WTC11 (cell line): ENCODE measurements at regions not wholly inside any gene's neighbourhood (a gene's known extent, or its start where the extent isn't known, plus 50 kb on each side); places are given as distances from the start of the nearest gene placed in this dataset.

ENCODE experiments used
- ATAC-seq: fragments of 200-7000 bp; cut with Tn5 transposase; 2 replicates; pipeline ENCODE4 v1.10.0; 2021; ENCODE audit warnings: mild to moderate bottlenecking, moderate library complexity
- CTCF ChIA-PET: fragments of 300-600 bp; sonication (Branson Sonifier 250); formaldehyde crosslinking; loops from one replicate; lab custom pipeline; 2021; ENCODE audit warnings: antibody characterized with exemption; lab: Charles Lee
- POLR2A ChIA-PET: fragments of 350-600 bp; sonication (Branson Sonifier 250); formaldehyde crosslinking; loops from one replicate; lab custom pipeline; 2021; ENCODE audit warnings: antibody characterized with exemption; lab: Charles Lee
- DNase-seq: peaks from one replicate; pipeline ENCODE4 v3.0.0; 2021; ENCODE audit warnings: low spot score
- H3K27ac Mint-ChIP-seq: 2 replicates; pipeline ENCODE4 v1.8.0; 2021; ENCODE audit warnings: mixed read lengths
- H3K27me3 Mint-ChIP-seq: 2 replicates; pipeline ENCODE4 v1.8.0; 2021; ENCODE audit warnings: low read depth, mild to moderate bottlenecking, moderate library complexity, mixed read lengths
- H3K36me3 Mint-ChIP-seq: 2 replicates; pipeline ENCODE4 v1.8.0; 2021; ENCODE audit warnings: mixed read lengths
- H3K4me1 Mint-ChIP-seq: 2 replicates; pipeline ENCODE4 v1.8.0; 2022; ENCODE audit warnings: mixed read lengths
- H3K4me3 Mint-ChIP-seq: 2 replicates; pipeline ENCODE4 v1.8.0; 2021; ENCODE audit warnings: mild to moderate bottlenecking, moderate library complexity, mixed read lengths
- H3K9me3 Mint-ChIP-seq: 2 replicates; pipeline ENCODE4 v1.8.0; 2021; ENCODE audit warnings: mixed read lengths
- ARID4B ChIP-seq: sonication (generic); formaldehyde crosslinking; IDR thresholded peaks from 2 replicates; pipeline ENCODE4 v1.8.0; 2023; ENCODE audit warnings: missing genetic modification reagents, mild to moderate bottlenecking, borderline replicate concordance
- CBFB ChIP-seq: sonication (generic); formaldehyde crosslinking; IDR thresholded peaks from 2 replicates; pipeline ENCODE4 v1.8.1; 2022; ENCODE audit warnings: mild to moderate bottlenecking, low read depth, missing genetic modification reagents
- CREM ChIP-seq: sonication (generic); formaldehyde crosslinking; IDR thresholded peaks from 2 replicates; pipeline ENCODE4 v1.8.1; 2022; ENCODE audit warnings: mild to moderate bottlenecking, missing genetic modification reagents, moderate library complexity
- E2F1 ChIP-seq: sonication (generic); formaldehyde crosslinking; IDR thresholded peaks from 2 replicates; pipeline ENCODE4 v1.8.0; 2022; ENCODE audit warnings: mild to moderate bottlenecking, missing genetic modification reagents
- E2F4 ChIP-seq: sonication (generic); formaldehyde crosslinking; IDR thresholded peaks from 2 replicates; pipeline ENCODE4 v1.8.1; 2022; ENCODE audit warnings: low read depth, mild to moderate bottlenecking, moderate library complexity, missing genetic modification reagents, borderline replicate concordance
- IRF2 ChIP-seq: sonication (generic); formaldehyde crosslinking; IDR thresholded peaks from 2 replicates; pipeline ENCODE4 v1.8.0; 2022; ENCODE audit warnings: low read depth, missing genetic modification reagents, borderline replicate concordance
- KAT7 ChIP-seq: sonication (generic); formaldehyde crosslinking; IDR thresholded peaks from 2 replicates; pipeline ENCODE4 v1.8.1; 2023; ENCODE audit warnings: missing genetic modification reagents, mild to moderate bottlenecking, borderline replicate concordance
- MXD4 ChIP-seq: fragments of 250-450 bp; sonication (Bioruptor Pico); IDR thresholded peaks from 2 replicates; pipeline ENCODE4 v1.8.0; 2021; ENCODE audit warnings: mild to moderate bottlenecking, moderate library complexity, borderline replicate concordance
- MYBL2 ChIP-seq: sonication (generic); formaldehyde crosslinking; IDR thresholded peaks from 2 replicates; pipeline ENCODE4 v1.8.1; 2023; ENCODE audit warnings: mild to moderate bottlenecking, moderate library complexity, missing genetic modification reagents
- NFE2L1 ChIP-seq: sonication (generic); formaldehyde crosslinking; IDR thresholded peaks from 2 replicates; pipeline ENCODE4 v1.8.1; 2023; ENCODE audit warnings: missing genetic modification reagents
- NR1H2 ChIP-seq: sonication (generic); formaldehyde crosslinking; IDR thresholded peaks from 2 replicates; pipeline ENCODE4 v1.9.0; 2021; ENCODE audit warnings: mild to moderate bottlenecking, moderate library complexity, missing genetic modification reagents
- NR2C2 ChIP-seq: sonication (generic); formaldehyde crosslinking; IDR thresholded peaks from 2 replicates; pipeline ENCODE4 v1.8.0; 2022; ENCODE audit warnings: mild to moderate bottlenecking, missing genetic modification reagents
- SMAD4 ChIP-seq: sonication (generic); formaldehyde crosslinking; IDR thresholded peaks from 2 replicates; pipeline ENCODE4 v1.8.0; 2022; ENCODE audit warnings: mild to moderate bottlenecking, missing genetic modification reagents
- SOX15 ChIP-seq: fragments of 250-450 bp; sonication (Bioruptor Pico); IDR thresholded peaks from 2 replicates; pipeline ENCODE4 v1.9.0; 2021; ENCODE audit warnings: mild to moderate bottlenecking
- STAT6 ChIP-seq: sonication (generic); formaldehyde crosslinking; conservative IDR thresholded peaks from 2 replicates; pipeline ENCODE4 v1.8.1; 2023; ENCODE audit warnings: mild to moderate bottlenecking, low read depth, missing genetic modification reagents, moderate library complexity
- TCF7 ChIP-seq: sonication (generic); formaldehyde crosslinking; IDR thresholded peaks from 2 replicates; pipeline ENCODE4 v1.8.0; 2022; ENCODE audit warnings: mild to moderate bottlenecking, low read depth, missing genetic modification reagents, moderate library complexity
- TEAD1 ChIP-seq: sonication (generic); formaldehyde crosslinking; IDR thresholded peaks from 2 replicates; pipeline ENCODE4 v1.8.0; 2022; ENCODE audit warnings: mild to moderate bottlenecking, missing genetic modification reagents
- TEAD4 ChIP-seq: sonication (generic); formaldehyde crosslinking; IDR thresholded peaks from 2 replicates; pipeline ENCODE4 v1.8.0; 2022; ENCODE audit warnings: mild to moderate bottlenecking, missing genetic modification reagents
- TP53 ChIP-seq: sonication (generic); formaldehyde crosslinking; IDR thresholded peaks from 2 replicates; pipeline ENCODE4 v1.8.1; 2023; ENCODE audit warnings: mild to moderate bottlenecking, missing genetic modification reagents
- ZNF396 ChIP-seq: fragments of 250-450 bp; sonication (Bioruptor Pico); IDR thresholded peaks from 2 replicates; pipeline ENCODE4 v1.8.0; 2021; ENCODE audit warnings: mild to moderate bottlenecking, moderate library complexity, borderline replicate concordance
- ZNF416 ChIP-seq: fragments of 250-450 bp; sonication (Bioruptor Pico); IDR thresholded peaks from 2 replicates; pipeline ENCODE4 v1.9.0; 2021; ENCODE audit warnings: mild to moderate bottlenecking, inconsistent platforms
- ZSCAN18 ChIP-seq: fragments of 250-450 bp; sonication (Bioruptor Pico); IDR thresholded peaks from 2 replicates; pipeline ENCODE4 v2.1.2; 2022; ENCODE audit warnings: mild to moderate bottlenecking, moderate library complexity

- TF ChIP-seq IRF2 (CRISPR knock-in tag) (no peak), TEAD1 (CRISPR knock-in tag) (no peak), ZNF396 (CRISPR knock-in tag) (no peak), KAT7 (no peak), CREM (no peak), ZNF416 (CRISPR knock-in tag) (no peak), E2F4 (CRISPR knock-in tag) (no peak), CBFB (no peak), TCF7 (CRISPR knock-in tag) (no peak), SMAD4 (CRISPR knock-in tag) (no peak), ARID4B (no peak), TP53 (CRISPR knock-in tag) (no peak), SOX15 (no peak), TEAD4 (CRISPR knock-in tag) (no peak)
- no peak for ATAC-seq
- Mint-ChIP-seq H3K36me3 (peaks cover 6% of the 10 kb centered on the region), H3K4me1 (peaks cover 20% of the 10 kb centered on the region), H3K9me3 (peaks cover 8% of the 10 kb centered on the region), H3K4me3 (no peak overlapping the region), H3K27ac (no peak overlapping the region), H3K27me3 (no peaks in the 10 kb centered on the region)
- ChIA-PET CTCF (no interaction called here), POLR2A (no interaction called here)
- DNase-seq: no peak
Observed at GRCh38 chr4:33989820-33990443, 2254.4 kb downstream of the ARAP2 start.

GRCh38 chr4:33996075-33996718 is 2248.1 kb downstream of the ARAP2 start:
- no peaks in the 10 kb centered on the region for H3K27me3 Mint-ChIP-seq
- H3K36me3 Mint-ChIP-seq: peaks cover 16% of the 10 kb centered on the region
- 0 out of 2 replicates have a peak overlapping the region, but pooled peaks have one; percentile 13 for H3K27ac Mint-ChIP-seq
- DNase-seq (no peak), ATAC-seq (no peak)
- H3K9me3 Mint-ChIP-seq: peaks cover 24% of the 10 kb centered on the region
- no peak overlapping the region for H3K4me3 Mint-ChIP-seq
- ChIA-PET CTCF (no interaction called here), POLR2A (no interaction called here)
- H3K4me1 Mint-ChIP-seq: peaks cover 61% of the 10 kb centered on the region
- TF ChIP-seq NFE2L1 (CRISPR knock-in tag) (no peak), MYBL2 (CRISPR knock-in tag) (no peak), CREM (no peak), NR1H2 (CRISPR knock-in tag) (no peak), STAT6 (no peak), ZSCAN18 (CRISPR knock-in tag) (no peak), ZNF416 (CRISPR knock-in tag) (no peak), ZNF396 (CRISPR knock-in tag) (no peak), MXD4 (CRISPR knock-in tag) (no peak), E2F1 (CRISPR knock-in tag) (no peak), NR2C2 (CRISPR knock-in tag) (no peak)
